ENCODE measurements at regions not wholly inside any gene's neighbourhood (a gene's known extent, or its start where the extent isn't known, plus 50 kb on each side); places are given as distances from the start of the nearest gene placed in this dataset.

DNA sequence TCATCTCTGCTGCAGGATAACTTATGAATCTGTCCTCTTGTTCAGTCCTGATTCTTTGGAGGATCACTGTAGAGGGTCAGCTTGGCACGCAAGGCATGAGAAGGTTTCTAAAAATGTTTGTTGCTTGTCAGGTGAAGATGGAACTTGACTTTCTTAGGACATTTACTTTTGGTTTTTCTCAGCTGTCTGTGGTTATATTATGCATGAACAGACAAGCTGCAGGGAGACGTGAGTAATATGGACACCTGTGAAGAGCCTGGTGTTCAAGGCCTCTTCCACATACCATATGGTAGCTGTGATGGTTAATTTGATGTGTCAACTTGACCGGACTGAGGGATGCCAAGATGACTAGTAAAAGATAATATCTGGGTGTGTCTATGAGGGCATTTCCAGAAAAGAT, 270.2 kb upstream of the CPHXL start:
- no peaks in the 10 kb centered on the region for H3K36me3 Mint-ChIP-seq
- no peaks in the 10 kb centered on the region for H3K36me3 ChIP-seq (ENCODE audit: insufficient read depth, low read length)

DNA sequence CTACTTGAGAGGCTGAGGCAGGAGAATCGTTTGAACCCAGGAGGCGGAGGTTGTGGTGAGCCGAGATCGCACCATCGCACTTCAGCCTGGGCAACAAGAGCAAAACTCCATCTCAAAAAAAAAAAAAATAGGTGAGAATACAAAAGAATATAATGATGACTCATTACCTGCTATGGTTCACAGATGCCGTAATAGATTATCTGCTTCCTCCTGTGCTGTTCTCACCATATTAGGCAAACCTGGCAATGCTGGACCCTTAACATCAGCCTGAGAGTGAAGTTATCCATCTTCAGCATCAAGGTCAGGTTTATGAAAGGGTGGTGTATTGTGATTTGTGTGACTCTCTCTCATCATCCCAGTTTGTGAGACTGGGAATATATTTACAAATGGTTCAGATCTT, 271.3 kb upstream of the CPHXL start:
- intact Hi-C loops (cut with micrococcal nuclease) = no loop called here
- H3K9me3 Mint-ChIP-seq = peaks cover 0 to 7% (median 5%) of the 10 kb centered on the region in 8 donors
- Histone ChIP-seq H3K4me3 (ENCODE audit: low read length in 2 of 2) (no peak overlapping the region), H3K27me3 (ENCODE audit: insufficient read depth, low read length) (no peaks in the 10 kb centered on the region), H3K9me3 (ENCODE audit: control insufficient read depth in 1 of 2, low read length in 2 of 2) (no peaks in the 10 kb centered on the region), H3K4me1 (ENCODE audit: insufficient read depth, low read length) (no peaks in the 10 kb centered on the region), H3K27ac (ENCODE audit: low read depth, low read length) (no peak overlapping the region), H3K36me3 (ENCODE audit: insufficient read depth, low read length) (no peaks in the 10 kb centered on the region)
- ChIA-PET CTCF (ENCODE audit: partially characterized antibody) (no interaction called here), POLR2A (ENCODE audit: partially characterized antibody) (no interaction called here)
- H3K27me3 Mint-ChIP-seq = no peaks in the 10 kb centered on the region
- no peak overlapping the region for H3K27ac Mint-ChIP-seq
- H3K4me3 Mint-ChIP-seq = no peak overlapping the region
- DNase-seq = no peak
- H3K36me3 Mint-ChIP-seq = no peaks in the 10 kb centered on the region
- no peaks in the 10 kb centered on the region for H3K4me1 Mint-ChIP-seq

More for the DNA sequence above, 270.2 kb upstream of the CPHXL start:
- intact Hi-C loops (cut with micrococcal nuclease) = no loop called here
- H3K27me3 ChIP-seq (ENCODE audit: insufficient read depth, low read length) = no peaks in the 10 kb centered on the region
- Mint-ChIP-seq H3K27me3 (no peaks in the 10 kb centered on the region), H3K4me1 (no peaks in the 10 kb centered on the region), H3K27ac (no peak overlapping the region), H3K4me3 (no peak overlapping the region), H3K9me3 (peaks cover 0 to 7% (median 3%) of the 10 kb centered on the region in 8 donors)
- no peak for DNase-seq
- H3K27ac ChIP-seq (ENCODE audit: low read depth, low read length) = no peak overlapping the region
- no peaks in the 10 kb centered on the region for H3K4me1 ChIP-seq (ENCODE audit: insufficient read depth, low read length)
- ChIA-PET POLR2A (ENCODE audit: partially characterized antibody) (no interaction called here), CTCF (ENCODE audit: partially characterized antibody) (no interaction called here)
- no peaks in the 10 kb centered on the region for H3K9me3 ChIP-seq (ENCODE audit: control insufficient read depth in 1 of 2, low read length in 2 of 2)
- no peak overlapping the region for H3K4me3 ChIP-seq (ENCODE audit: low read length in 2 of 2)

DNA sequence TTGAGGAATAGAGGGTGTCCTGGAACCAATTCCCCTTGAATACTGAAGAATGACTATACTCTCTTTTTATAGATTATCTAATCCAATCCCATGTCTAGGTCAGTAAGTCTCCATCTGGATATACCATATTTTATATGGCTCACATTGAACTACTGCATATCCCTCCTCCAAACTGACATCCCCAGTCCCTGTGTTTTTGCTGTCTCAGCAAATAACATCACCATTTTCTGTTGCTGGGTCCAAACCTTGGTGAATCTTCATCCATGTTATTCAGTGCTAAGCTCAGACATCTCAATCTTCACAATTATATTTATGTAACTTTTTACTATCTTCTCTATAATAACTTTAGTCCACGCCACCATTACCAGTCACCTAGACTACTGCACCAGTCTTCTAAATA, 269.6 kb upstream of the CNTNAP4 start:
- Histone ChIP-seq H3K9me3 (ENCODE audit: control insufficient read depth in 1 of 2, low read length in 2 of 2) (no peaks in the 10 kb centered on the region), H3K36me3 (ENCODE audit: insufficient read depth, low read length) (no peaks in the 10 kb centered on the region), H3K4me3 (ENCODE audit: low read length in 2 of 2) (no peak overlapping the region), H3K27ac (ENCODE audit: low read depth, low read length) (no peak overlapping the region), H3K27me3 (ENCODE audit: insufficient read depth, low read length) (no peaks in the 10 kb centered on the region), H3K4me1 (ENCODE audit: insufficient read depth, low read length) (no peaks in the 10 kb centered on the region)
- peaks cover 0 to 2% (median 0%) of the 10 kb centered on the region in 8 donors for H3K9me3 Mint-ChIP-seq
- DNase-seq = no peak
- intact Hi-C loops (cut with micrococcal nuclease) = no loop called here
- H3K27ac Mint-ChIP-seq = no peak overlapping the region
- POLR2A ChIA-PET (ENCODE audit: partially characterized antibody) = no interaction called here
- H3K4me3 Mint-ChIP-seq = no peak overlapping the region
- no peaks in the 10 kb centered on the region for H3K27me3 Mint-ChIP-seq
- no peaks in the 10 kb centered on the region for H3K36me3 Mint-ChIP-seq
- H3K4me1 Mint-ChIP-seq = no peaks in the 10 kb centered on the region
- CTCF ChIA-PET (ENCODE audit: partially characterized antibody) = no interaction called here

DNA sequence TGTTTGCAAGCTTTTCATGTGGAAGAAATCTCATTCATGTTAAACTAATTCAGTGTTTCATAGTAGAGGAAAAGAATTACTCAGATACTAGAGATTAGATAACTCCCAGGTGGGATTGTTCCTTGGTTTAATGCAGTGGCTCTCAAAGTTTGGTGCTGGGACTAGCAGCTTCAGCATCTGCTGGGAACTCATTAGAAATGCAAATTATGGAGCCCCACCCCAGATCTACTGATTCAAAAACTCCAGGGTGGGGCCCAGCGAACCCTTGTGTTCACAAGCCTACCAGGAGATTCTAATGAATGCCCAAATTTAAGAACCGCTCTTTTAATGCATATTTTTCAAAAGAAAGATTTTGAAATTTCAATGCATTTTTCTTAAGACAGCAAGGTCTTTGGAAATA, 253.4 kb upstream of the CNTNAP4 start:
- Histone ChIP-seq H3K36me3 (ENCODE audit: insufficient read depth, low read length) (no peaks in the 10 kb centered on the region), H3K4me1 (ENCODE audit: insufficient read depth, low read length) (no peaks in the 10 kb centered on the region), H3K27ac (ENCODE audit: low read depth, low read length) (no peak overlapping the region), H3K9me3 (ENCODE audit: control insufficient read depth in 1 of 2, low read length in 2 of 2) (no peaks in the 10 kb centered on the region), H3K27me3 (ENCODE audit: insufficient read depth, low read length) (no peaks in the 10 kb centered on the region), H3K4me3 (ENCODE audit: low read length in 2 of 2) (no peak overlapping the region)
- intact Hi-C loops (cut with micrococcal nuclease) = no loop called here
- Mint-ChIP-seq H3K4me3 (no peak overlapping the region), H3K27me3 (no peaks in the 10 kb centered on the region), H3K4me1 (no peaks in the 10 kb centered on the region), H3K9me3 (peaks cover 0 to 2% (median 0%) of the 10 kb centered on the region in 8 donors), H3K27ac (no peak overlapping the region), H3K36me3 (no peaks in the 10 kb centered on the region)
- CTCF ChIA-PET (ENCODE audit: partially characterized antibody) = no interaction called here
- POLR2A ChIA-PET (ENCODE audit: partially characterized antibody) = no interaction called here
- DNase-seq = no peak

DNA sequence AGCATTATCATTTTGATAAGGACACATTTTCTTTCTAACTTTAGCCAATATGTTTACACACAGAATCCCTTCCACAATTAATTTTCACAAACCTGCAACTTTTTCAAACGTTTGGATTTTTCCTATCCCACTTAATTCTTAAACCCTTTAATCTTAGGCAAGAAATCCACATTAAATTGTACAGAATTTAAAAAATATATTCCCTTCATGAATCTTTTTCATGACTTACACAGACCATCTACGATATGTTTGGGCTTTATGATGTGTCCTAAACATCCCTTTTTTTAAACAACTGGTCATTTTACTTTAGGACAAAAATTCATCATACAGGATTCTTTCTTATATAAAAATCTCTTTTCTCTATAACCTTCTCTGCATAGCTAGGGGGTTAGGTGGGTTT, 241.5 kb upstream of the CNTNAP4 start:
- CTCF ChIA-PET (ENCODE audit: partially characterized antibody) = no interaction called here

DNA sequence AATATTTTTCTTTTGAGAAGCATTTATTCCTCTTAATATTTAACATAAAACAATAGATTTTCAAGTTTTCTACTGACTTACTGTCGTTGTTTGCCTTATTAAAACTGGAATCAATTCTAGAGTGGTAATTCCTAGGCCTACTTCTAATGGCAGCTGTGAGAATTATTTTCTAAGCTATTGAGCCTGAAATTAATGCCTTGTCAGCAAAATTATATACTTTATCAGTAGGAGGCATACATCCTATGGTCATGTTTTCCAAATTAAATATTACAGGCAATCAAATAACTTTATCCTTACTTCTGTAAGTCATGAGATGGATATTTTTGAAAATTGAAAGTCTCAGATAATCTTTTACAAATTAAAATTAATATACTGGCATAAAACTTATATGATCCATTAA, 239.1 kb upstream of the CNTNAP4 start:
- no peak overlapping the region for H3K4me3 Mint-ChIP-seq
- CTCF ChIA-PET (ENCODE audit: partially characterized antibody) = no interaction called here
- peaks cover 0 to 8% (median 2%) of the 10 kb centered on the region in 8 donors for H3K9me3 Mint-ChIP-seq
- H3K27me3 Mint-ChIP-seq = no peaks in the 10 kb centered on the region
- POLR2A ChIA-PET (ENCODE audit: partially characterized antibody) = no interaction called here
- intact Hi-C loops (cut with micrococcal nuclease) = no loop called here
- Histone ChIP-seq H3K27ac (ENCODE audit: low read depth, low read length) (no peak overlapping the region), H3K4me1 (ENCODE audit: insufficient read depth, low read length) (no peaks in the 10 kb centered on the region), H3K9me3 (ENCODE audit: control insufficient read depth in 1 of 2, low read length in 2 of 2) (no peaks in the 10 kb centered on the region), H3K4me3 (ENCODE audit: low read length in 2 of 2) (no peak overlapping the region), H3K27me3 (ENCODE audit: insufficient read depth, low read length) (no peaks in the 10 kb centered on the region), H3K36me3 (ENCODE audit: insufficient read depth, low read length) (no peaks in the 10 kb centered on the region)
- H3K36me3 Mint-ChIP-seq = no peaks in the 10 kb centered on the region
- DNase-seq = no peak
- H3K4me1 Mint-ChIP-seq = no peaks in the 10 kb centered on the region
- H3K27ac Mint-ChIP-seq = no peak overlapping the region

More for the DNA sequence above, 241.5 kb upstream of the CNTNAP4 start:
- Histone ChIP-seq H3K4me3 (ENCODE audit: low read length in 2 of 2) (no peak overlapping the region), H3K36me3 (ENCODE audit: insufficient read depth, low read length) (no peaks in the 10 kb centered on the region), H3K27me3 (ENCODE audit: insufficient read depth, low read length) (no peaks in the 10 kb centered on the region), H3K27ac (ENCODE audit: low read depth, low read length) (no peak overlapping the region), H3K4me1 (ENCODE audit: insufficient read depth, low read length) (no peaks in the 10 kb centered on the region), H3K9me3 (ENCODE audit: control insufficient read depth in 1 of 2, low read length in 2 of 2) (no peaks in the 10 kb centered on the region)
- H3K4me1 Mint-ChIP-seq = no peaks in the 10 kb centered on the region
- no peak overlapping the region for H3K27ac Mint-ChIP-seq
- H3K9me3 Mint-ChIP-seq = peaks cover 0 to 8% (median 2%) of the 10 kb centered on the region in 8 donors
- POLR2A ChIA-PET (ENCODE audit: partially characterized antibody) = no interaction called here
- intact Hi-C loops (cut with micrococcal nuclease) = no loop called here
- H3K27me3 Mint-ChIP-seq = no peaks in the 10 kb centered on the region
- no peaks in the 10 kb centered on the region for H3K36me3 Mint-ChIP-seq
- DNase-seq = no peak
- H3K4me3 Mint-ChIP-seq = no peak overlapping the region

DNA sequence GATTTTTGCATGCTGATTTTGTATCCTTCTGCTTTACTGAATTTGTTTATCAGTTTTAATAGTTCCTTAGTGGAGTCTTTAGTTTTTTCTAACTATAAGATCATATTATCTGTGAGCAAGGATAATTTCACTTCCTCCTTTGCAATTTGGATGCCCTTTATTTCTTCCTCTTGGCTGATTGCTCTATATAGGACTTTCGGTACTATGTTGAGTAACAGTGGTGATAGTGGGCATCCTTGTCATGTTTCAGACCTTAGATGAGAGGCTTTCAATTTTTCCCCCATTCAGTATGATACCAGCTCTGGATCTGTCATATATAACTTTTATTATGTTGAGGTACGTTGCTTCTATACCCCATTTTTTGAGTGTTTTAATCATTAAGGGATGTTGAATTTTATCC, 224.5 kb upstream of the CNTNAP4 start:
- Mint-ChIP-seq H3K27ac (no peak overlapping the region), H3K9me3 (peaks cover 0 to 10% (median 6%) of the 10 kb centered on the region in 8 donors), H3K27me3 (no peaks in the 10 kb centered on the region), H3K4me1 (no peaks in the 10 kb centered on the region), H3K36me3 (no peaks in the 10 kb centered on the region), H3K4me3 (no peak overlapping the region)
- POLR2A ChIA-PET (ENCODE audit: partially characterized antibody) = no interaction called here
- H3K27ac ChIP-seq (ENCODE audit: low read depth, low read length) = no peak overlapping the region
- no peaks in the 10 kb centered on the region for H3K4me1 ChIP-seq (ENCODE audit: insufficient read depth, low read length)
- CTCF ChIA-PET (ENCODE audit: partially characterized antibody) = no interaction called here
- no peak for DNase-seq
- H3K36me3 ChIP-seq (ENCODE audit: insufficient read depth, low read length) = no peaks in the 10 kb centered on the region
- H3K9me3 ChIP-seq (ENCODE audit: control insufficient read depth in 1 of 2, low read length in 2 of 2) = no peaks in the 10 kb centered on the region
- no peak overlapping the region for H3K4me3 ChIP-seq (ENCODE audit: low read length in 2 of 2)
- intact Hi-C loops (cut with micrococcal nuclease) = no loop called here
- H3K27me3 ChIP-seq (ENCODE audit: insufficient read depth, low read length) = no peaks in the 10 kb centered on the region

DNA sequence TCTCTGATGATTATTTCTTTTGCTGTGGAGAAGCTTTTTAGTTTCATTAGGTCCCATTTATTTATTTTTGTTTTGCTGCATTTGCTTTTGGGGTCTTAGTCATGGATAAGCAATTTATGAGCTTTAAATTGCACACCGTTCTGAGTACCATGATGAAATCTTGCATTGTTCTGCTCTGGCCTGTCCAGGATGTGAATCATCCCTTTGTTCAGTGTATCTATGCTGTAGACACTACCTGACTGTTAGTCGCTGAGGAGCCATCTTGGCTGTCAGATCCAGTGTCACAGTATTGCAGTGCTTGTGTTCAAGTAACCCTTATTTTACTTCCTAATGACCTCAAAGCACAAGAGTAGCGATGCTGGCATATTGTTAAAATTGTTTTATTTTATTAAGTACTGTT, 218.0 kb upstream of the CNTNAP4 start:
- Mint-ChIP-seq H3K4me3 (no peak overlapping the region), H3K4me1 (no peaks in the 10 kb centered on the region), H3K27ac (no peak overlapping the region), H3K36me3 (no peaks in the 10 kb centered on the region), H3K27me3 (peaks cover 0 to 1% of the 10 kb centered on the region in 2 donors), H3K9me3 (peaks cover 0 to 11% (median 4%) of the 10 kb centered on the region in 8 donors)
- no peaks in the 10 kb centered on the region for H3K27me3 ChIP-seq (ENCODE audit: insufficient read depth, low read length)
- ChIA-PET POLR2A (ENCODE audit: partially characterized antibody) (no interaction called here), CTCF (ENCODE audit: partially characterized antibody) (no interaction called here)
- no peaks in the 10 kb centered on the region for H3K9me3 ChIP-seq (ENCODE audit: control insufficient read depth in 1 of 2, low read length in 2 of 2)
- H3K4me3 ChIP-seq (ENCODE audit: low read length in 2 of 2) = no peak overlapping the region
- no peak for DNase-seq
- H3K27ac ChIP-seq (ENCODE audit: low read depth, low read length) = no peak overlapping the region
- intact Hi-C loops (cut with micrococcal nuclease) = no loop called here
- no peaks in the 10 kb centered on the region for H3K4me1 ChIP-seq (ENCODE audit: insufficient read depth, low read length)
- H3K36me3 ChIP-seq (ENCODE audit: insufficient read depth, low read length) = no peaks in the 10 kb centered on the region
